Superior temporal gyrus (tissue), 1 donor: ENCODE measurements at regions not wholly inside any gene's neighbourhood (a gene's known extent, or its start where the extent isn't known, plus 50 kb on each side); places are given as distances from the start of the nearest gene placed in this dataset.
A peak's percentile ranks its signal among the peaks of the same experiment; 100 is the strongest.
"Not testable (repeated sequence)": the region's sequence is repeated elsewhere in the genome, so short reads cannot be mapped to it uniquely, and the experiment has no call there.

Source experiments
- DNase-seq: peaks from one replicate; pipeline ENCODE4 v3.0.0-alpha.2; 2016; ENCODE audit errors: extremely low spot score

DNA sequence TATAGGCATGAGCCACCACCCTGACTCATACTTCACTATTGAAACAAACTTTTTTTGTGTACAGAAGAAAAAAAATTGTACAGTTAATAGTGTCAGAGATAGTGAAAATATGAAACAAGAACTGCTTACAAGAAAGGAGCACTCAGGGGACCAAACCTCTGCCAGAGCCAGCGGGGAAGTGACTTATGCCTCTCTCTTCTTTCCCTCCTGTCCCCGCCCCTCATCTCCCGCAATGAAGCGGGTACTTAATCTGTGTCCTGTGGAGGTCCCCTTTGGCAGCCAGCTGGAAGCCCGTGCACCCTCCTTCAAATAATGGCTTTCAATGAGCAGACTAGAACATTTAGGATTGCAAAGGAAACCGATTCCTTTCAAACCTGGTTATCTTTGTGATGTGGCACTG lies 51.5 kb downstream of the PPIAL4A start:
- DNase-seq = not testable (repeated sequence)

DNA sequence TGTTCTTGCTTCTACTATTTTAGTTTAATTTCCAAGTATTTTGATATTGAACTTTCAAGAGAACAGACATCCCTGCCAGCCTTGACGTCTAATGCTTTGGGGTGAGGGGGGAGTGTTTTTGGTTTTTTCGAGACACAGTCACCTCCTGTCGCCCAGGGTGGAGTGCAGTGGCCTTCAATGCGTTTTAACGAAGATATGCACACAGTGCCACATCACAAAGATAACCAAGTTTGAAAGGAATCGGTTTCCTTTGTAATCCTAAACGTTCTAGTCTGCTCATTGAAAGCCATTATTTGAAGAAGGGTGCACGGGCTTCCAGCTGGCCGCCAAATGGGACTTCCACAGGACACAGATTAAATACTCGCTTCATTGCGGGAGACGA lies 52.3 kb downstream of the PPIAL4A start:
- not testable (repeated sequence) for DNase-seq

DNA sequence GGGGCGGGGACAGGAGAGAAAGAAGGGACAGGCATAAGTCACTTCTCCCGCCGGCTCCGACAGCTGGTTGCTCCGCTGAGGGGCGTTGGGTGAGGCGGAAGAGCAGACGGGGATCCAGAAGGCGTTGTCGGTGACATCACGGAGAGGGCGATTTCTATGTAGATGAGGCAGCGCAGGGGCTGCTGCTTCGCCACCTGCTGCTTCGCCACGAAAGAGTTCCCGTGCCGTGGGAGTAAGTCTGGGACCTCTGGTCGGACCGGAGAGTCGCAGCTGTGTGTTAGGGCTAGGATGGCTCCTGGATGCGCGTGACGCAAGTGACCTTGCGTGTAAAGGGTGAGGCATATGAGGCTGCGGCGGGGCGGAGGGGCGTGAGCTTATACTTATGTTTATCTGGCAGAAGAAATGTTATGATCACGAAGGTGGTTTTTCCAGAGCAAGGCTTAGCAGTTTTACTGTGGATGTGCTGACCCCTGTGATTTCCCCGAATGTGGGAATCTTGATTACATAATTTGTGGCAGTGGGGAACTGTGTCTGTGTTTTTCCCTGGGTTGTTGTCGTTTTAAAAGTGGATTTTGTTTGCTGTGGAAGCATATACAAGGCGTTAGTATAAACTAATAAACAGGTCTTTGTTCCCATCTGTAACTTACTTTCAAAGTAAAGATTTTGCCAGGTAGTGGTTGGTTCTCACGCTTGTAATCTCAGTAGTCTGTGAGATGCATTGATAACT lies 52.8 kb downstream of the PPIAL4A start:
- peak; percentile 21 for DNase-seq

DNA sequence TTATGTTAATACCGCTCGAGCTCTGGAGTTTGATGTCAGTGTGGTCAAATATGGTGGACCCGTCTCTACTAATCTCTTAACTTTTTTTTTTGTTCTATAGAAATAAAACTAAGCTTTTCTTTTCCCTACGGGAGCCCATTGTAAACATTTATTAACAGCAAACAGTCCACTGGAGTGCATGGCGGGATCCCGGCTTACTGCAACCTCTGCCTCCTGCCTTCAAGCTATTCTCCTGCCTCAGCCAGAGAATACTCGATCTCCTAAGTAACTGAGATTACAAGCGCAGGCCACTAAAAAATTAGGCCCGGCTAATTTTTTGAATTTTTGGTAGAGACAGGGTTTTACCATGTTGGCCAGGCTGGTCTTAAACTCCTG lies 53.4 kb downstream of the PPIAL4A start:
- DNase-seq = not testable (repeated sequence)

DNA sequence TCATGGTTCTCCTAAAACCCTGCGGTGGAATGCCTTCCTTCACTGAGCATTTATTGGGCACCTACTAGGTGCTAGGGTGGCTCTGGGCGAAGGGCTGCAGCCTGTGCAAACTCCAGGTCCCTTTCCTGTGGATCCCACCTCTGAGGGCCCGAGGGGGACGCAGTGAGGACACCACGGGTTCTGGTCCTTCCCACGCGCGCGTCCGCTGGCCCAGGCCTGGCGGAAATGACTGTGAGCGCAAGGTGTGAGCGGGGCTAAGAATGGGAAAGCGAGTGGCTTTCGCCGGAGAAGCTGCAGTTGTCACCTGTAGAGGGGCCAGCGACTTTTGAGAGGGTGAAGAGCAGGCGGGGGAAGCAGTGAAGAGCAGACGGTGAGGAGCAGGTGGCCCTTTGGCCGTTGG lies 55.1 kb downstream of the PPIAL4A start:
- not testable (repeated sequence) for DNase-seq

DNA sequence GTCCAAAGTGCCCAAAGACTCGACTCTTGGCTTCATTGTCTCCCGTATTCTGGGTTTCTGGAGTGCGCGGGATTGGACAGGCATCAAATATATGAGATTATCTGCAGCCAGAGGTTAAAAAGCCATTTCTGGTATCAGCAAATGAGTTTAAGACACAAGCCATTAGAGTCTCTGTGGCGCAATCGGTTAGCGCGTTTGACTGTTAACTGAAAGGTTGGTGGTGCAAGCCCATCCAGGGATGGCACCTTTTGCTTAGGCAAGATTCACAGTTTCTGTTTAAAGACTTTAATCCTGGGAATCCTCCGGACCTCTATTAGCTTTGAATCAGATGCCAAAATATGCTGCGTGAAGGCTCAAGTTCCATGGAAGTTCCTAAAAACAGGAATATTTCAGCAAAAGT lies 55.6 kb downstream of the PPIAL4A start:
- not testable (repeated sequence) for DNase-seq

DNA sequence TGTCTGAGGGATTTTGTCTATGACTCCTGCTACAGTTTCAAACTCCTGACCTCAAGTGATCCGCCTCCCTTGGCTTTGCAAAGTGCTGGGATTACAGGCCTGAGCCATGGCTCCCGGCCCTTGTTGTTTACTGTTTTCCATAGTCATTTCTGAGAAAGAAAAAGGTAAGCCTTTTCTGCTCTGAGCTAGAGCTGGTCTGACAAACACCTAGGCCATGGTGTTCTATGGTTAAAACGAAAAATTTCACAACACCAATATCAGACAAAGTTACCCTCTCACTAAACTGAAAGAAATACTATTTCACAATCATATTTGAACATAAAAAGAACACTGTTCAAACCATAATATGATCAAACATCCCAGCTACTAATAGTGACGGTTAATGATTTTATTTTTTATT lies 57.5 kb downstream of the PPIAL4A start:
- DNase-seq = not testable (repeated sequence)

DNA sequence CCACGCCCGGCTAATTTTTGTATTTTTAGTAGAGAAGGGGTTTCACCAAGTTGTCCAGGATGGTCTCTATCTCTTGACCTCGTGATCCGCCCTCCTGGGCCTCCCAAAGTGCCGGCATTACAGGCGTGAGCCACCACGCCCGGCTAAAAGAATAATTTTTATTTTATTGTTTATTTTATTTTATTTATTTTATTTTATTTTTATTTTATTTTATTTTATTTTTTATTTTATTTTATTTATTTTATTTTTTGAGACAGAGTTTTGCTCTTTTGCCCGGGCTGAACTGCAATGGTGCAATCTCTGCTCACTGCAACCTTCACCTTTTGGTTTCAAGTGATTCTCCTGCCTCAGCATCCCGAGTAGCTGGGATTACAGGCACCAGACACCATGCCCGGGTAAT lies 60.2 kb downstream of the PPIAL4A start:
- not testable (repeated sequence) for DNase-seq

DNA sequence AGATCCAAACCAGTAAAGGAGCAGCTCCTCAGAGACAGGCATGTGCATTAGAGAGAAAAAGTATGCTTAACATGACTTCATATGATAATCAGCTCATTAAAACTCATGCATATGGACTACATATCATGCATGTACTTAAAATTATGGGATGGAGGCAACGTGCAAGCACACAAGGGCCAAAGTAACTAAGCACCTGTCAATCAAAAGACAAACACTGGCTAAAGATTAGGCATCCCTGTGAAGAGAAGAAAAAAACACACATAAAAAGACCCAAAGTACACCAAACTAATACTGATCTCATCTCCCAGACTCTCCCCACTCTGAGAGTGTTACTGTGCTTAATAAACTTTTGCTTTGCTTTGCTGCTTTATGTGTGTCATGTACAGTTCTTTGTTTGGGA lies 61.1 kb downstream of the PPIAL4A start:
- DNase-seq = not testable (repeated sequence)

DNA sequence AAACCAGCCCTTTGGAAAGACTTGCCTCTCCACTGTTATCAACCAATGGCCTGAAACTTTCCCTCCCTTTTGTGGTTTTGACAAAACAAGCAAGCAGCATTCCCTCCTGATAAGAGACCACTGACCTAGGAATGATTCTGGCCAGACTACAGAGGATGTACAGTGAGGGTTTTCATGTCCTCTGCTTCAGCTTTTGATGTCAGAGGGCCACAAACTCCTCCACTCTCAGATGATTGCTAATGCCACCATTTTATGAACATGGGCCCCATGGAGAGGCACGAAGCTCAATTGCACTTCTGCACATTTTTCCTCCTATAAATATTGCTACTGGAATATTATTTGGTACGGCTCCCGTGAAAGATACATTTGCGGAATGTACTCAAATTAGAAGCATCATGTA lies 61.5 kb downstream of the PPIAL4A start:
- not testable (repeated sequence) for DNase-seq

DNA sequence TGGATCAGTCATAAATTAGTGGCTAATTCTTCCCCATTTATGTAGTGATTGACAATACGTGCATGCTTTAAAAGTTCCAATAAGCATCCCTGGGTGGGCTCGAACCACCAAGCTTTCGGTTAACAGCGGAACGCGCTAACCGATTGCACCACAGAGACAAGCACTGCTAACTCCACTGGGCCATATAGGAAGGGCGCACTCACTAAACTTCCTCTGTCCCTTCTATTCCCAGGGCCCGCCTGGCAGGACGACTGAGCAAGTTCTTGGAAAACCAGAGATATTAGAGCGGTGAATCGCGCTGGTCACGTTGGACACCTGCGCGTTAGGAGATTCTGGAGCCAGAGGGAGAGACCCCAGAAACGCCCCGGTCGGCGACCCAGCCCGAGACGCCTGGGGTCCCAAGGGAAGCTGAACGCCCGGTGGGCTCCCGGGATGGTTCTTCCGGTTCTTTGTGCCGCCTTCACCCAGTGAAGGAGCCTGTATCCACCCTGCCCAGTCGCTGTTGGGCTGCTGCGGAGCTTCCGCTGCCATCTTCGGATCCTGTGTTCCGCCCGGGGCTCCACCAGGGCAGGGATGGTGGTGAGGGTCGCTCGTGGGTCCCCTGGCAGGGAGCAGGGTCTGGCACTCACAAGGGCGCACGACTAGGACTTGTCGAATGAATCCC lies 62.8 kb downstream of the PPIAL4A start:
- not testable (repeated sequence) for DNase-seq

DNA sequence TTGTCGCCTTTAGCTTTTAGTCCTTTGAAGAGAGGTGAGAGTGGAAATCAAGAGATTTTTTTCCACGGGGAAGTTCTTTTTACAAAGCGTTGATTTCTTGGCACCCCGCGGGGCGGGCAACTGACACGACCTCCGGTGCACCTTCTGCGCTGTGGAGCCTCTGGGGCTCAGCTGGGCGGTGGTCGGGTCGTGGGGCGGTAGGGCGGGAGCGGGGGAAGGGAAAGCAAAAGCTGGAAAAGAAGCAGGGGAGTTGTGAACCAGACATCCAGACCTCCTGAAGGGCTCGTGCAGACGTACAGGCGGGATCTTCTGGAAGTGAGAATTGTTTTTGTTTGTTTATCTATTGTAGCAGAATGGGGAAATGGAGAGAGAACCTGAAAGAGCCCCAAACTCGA lies 63.3 kb downstream of the PPIAL4A start:
- not testable (repeated sequence) for DNase-seq

DNA sequence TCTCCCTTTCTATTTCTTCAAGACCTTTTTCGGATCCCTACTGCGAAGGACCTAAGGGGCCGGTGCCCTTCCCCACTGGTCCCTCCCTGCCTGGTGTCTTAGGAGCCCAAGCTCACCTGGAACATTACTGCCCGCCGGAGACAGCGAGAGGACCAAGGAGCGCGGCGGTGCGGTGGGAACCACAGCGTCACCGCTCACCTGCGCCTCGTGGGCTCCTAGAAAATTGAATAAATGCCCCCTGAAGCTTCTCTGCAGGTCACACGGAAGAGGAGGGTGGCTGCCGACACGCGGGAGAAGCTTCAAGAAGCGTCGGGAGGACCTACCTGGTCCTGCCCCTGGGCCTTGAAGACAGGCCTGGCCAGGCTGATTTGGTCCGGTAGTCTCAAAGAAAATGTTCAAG lies 65.2 kb downstream of the PPIAL4A start:
- no peak for DNase-seq

DNA sequence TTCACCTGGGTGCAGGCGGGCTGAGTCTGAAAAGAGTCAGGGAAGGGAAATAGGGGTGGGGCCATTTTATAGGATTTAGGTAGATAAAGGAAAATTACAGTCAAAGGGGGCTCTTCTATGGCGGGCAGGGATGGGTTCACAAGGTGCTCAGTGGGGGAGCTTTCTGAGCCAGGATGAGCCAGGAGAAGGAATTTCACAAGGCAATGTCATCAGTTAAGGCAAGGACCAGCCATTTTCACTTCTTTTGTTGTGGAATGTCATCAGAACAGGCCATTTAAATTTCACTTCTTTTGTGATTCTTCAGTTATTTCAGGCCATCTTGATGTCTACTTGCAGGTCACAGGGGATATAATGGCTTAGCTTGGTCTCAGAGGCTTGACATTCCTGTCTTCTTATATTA lies 66.4 kb downstream of the PPIAL4A start:
- DNase-seq = not testable (repeated sequence)

DNA sequence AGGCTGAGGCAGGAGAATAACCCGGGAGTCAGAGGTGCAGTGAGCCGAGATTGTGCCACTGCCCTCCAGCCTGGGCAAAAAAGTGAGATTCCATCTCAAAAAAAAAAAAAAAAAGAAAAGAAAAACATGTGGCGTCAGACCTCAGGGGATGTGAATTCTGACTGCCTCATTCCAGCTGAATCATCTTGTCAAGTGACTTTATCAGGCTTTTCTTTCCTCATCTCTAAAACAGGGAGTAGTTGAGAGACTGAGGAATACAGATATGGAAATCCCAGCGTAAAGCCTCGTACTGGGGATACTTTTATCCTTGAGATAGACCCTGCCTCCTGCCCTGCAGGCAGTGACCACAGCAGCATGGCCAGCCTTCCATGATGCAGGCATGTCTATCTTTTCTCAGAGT lies 76.4 kb downstream of the PPIAL4A start:
- DNase-seq = not testable (repeated sequence)

DNA sequence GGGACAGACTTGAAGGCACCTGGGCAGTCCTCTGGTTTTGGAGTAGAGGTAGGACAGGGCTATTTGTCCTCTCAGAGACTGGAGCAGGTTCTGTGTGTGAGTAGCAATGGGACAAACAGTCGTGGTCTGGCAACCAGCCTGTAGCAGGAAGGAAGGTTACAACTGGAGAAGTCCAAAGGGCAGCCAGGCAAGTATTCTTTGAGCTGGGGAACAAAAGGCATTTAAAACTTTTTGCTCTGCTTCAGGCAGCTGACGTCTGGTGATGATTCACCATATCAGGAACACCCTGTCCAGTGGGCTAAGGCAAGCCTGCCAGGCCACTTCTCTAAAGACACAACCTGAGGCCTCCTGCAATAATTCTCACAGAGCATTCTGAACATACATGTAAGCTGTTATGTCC lies 83.3 kb downstream of the PPIAL4A start:
- DNase-seq = not testable (repeated sequence)

DNA sequence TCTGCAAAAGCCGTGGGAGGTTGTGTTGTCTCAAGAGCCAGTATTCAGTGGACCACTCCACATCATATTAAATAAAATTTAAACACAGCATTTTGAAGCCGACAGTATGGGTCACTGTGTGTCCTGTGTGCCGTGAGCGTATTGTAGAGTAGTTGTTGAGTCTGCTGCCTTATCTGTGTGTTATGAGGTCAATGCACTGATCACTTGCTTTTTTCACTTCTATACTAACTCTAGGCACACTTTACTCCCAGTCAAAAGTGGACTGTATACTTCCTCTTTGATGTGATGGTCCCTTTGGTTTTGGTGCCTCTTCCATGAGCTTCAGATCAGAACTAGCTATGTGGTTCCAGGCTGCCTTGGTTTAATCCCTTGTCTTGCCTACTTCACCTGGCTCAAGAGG lies 84.3 kb downstream of the PPIAL4A start:
- not testable (repeated sequence) for DNase-seq

DNA sequence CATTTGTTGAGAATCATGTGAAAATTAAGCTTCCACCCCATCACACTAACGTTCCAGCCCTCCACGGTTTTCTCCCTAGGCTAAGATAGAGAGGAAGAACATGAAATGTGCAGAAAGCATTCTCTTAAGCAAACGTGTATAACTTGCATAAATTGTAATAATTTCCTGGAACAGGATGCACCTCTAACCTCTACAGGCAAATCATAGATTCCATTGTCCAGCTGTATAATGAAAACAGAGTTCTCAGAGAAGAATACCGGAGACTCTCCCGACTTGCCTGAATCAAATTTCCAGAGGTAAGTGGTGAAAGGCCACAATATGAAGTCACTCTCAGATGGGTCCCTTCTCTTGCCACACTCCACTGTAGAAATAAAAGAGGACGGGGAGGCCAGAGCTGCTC lies 87.7 kb downstream of the PPIAL4A start:
- DNase-seq = not testable (repeated sequence)

DNA sequence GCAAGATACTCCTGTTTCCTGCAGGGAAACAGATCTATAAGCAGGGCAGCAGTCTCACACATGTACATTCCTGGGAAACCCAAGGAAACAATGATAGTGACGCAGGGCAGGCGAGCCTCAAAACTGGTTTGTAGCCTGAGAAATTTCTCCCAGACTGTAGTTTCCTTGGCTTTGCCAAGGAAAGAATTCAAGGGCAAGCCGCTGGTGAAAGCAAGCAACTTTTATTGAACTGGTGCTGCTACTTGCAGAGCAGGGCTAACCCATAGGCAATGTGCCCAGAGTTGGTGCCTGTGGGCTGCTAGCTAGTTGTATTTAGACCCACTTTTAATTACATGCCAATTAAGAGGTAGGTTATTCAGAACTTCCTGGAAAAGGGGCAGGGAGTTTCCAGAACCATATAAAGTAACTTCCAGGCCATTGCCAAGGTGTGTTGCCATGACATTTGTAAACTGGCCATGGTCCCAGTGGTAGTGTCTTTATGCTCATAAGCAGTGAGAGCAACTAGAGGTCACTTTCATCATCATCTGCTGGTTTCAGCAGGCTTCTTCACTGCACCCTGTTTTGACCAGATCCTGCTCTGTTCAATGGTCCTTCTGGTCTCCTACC lies 92.0 kb downstream of the PPIAL4A start:
- DNase-seq = not testable (repeated sequence)

DNA sequence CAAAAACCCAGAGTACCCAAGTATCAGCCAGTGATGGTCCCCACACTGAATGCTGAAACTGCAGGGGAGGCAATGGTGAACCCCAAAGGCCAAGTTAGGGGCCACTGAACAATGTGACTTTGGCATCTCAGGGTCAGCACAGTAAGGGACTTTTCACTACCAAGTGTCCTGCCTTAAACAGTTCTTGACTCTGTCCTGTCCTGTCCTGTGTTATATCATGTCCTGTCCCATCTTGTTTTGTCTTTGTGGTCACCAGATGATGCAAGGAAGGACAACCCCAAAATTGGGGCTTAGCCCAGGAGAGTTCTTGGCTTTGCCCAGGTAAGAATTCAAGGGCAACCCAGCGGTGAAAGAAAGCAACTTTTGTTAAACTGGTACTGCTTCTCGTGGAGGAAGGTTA lies 105.0 kb downstream of the PPIAL4A start:
- DNase-seq = not testable (repeated sequence)

DNA sequence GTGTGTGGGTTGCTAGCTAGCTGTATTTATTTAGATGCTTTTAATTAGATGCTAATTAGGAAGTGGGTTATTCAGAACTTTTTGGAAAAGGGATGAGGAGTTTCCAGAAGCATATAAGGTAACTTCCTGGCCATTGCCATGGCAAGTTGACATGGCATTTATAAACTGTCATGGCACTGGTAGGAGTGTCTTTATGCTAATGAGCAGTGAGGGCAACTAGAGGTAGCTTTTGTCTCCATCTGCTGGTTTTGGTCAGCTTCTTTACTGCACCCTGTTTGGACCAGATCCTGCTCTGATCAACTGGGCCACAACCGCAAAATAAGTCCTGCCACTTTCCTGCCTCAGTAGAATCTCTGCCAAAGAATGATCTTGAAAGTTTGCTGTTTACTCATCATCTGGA lies 105.5 kb downstream of the PPIAL4A start:
- not testable (repeated sequence) for DNase-seq

DNA sequence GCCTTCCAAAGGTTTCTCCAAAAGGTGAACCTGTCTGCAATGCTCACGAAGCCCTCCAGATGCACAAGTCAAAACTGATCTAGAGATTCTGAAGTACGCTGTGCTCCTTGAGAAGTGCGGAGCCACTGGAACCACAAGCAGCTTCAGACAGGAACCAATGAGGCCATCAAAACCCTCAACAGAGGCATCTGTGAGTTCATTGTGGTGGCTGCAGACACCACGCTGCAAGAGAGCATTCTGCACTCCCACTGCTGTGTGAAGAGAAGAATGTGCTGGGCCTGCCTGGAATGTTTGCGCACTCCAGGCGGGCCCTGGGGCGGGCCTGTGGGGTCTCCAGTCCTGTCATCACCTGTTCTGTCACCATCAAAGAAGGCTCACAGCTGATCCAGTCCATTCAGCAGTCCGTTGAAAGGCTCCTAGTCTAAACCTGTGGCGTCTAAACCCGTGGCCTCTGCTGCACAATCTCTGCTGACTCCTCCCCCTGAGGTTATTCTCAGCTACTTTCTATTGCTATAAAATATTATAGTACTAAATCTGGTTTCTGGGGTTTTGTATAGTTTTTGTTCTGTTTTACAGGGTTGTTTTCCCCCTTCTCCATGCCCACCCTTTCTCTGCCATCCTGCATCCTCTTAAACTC lies 111.6 kb downstream of the PPIAL4A start:
- not testable (repeated sequence) for DNase-seq
